ENCODE measurements at regions not wholly inside any gene's neighbourhood (a gene's known extent, or its start where the extent isn't known, plus 50 kb on each side); places are given as distances from the start of the nearest gene placed in this dataset.

GRCh38 chr4:41814565-41814964 is 66.0 kb upstream of the PHOX2B start:
- RAD21 ChIA-PET (ENCODE audit: low non-redundant PET in 1 of 2, low total read pairs in 2 of 2, uncharacterized antibody in 2 of 2, unreplicated experiment in 2 of 2) = no interaction called here
- POLR2A ChIA-PET = no interaction called here
- no peaks in the 10 kb centered on the region for H3K36me3 ChIP-seq (ENCODE audit: control insufficient read depth in 1 of 2, insufficient read depth in 2 of 2, low read length in 2 of 2)
- H3K27me3 ChIP-seq (ENCODE audit: insufficient read depth, low read length) = peaks cover 29% of the 10 kb centered on the region
- H3K9me3 ChIP-seq (ENCODE audit: control insufficient read depth in 1 of 2, insufficient read depth in 1 of 2, low read depth in 1 of 2, low read length in 2 of 2) = no peaks in the 10 kb centered on the region
- peak overlapping the region; percentile 47 for H3K4me2 ChIP-seq (ENCODE audit: low read length)
- H3K4me1 ChIP-seq (ENCODE audit: control insufficient read depth in 1 of 2, insufficient read depth in 2 of 2, low read length in 2 of 2) = no peaks in the 10 kb centered on the region
- peak; percentile 14 to 45 (median 38); a peak in 4 of 6 replicates for TF ChIP-seq CTCF (IDR thresholded peaks at IDR 0.05 in 2 of 3, conservative IDR thresholded peaks at IDR 0.05 in 1 of 3; ENCODE audit: borderline replicate concordance in 1 of 3, insufficient read depth in 1 of 3, low read depth in 2 of 3, low read length in 2 of 3)
- TF ChIP-seq RAD21 (IDR thresholded peaks at IDR 0.05; ENCODE audit: low read depth) = peak; percentile 32; the same call in 1 of the 2 replicates
- no peak for TF ChIP-seq FOSL1 (IDR thresholded peaks at IDR 0.05; ENCODE audit: low read depth)
- no TSS peak for BruUV-seq (replicated peaks)
- H3K79me2 ChIP-seq (ENCODE audit: insufficient read depth, low read length) = no peaks in the 10 kb centered on the region
- DNase-seq (ENCODE audit: low read depth, low spot score) (no peak), ATAC-seq (peak; percentile 78)
- H3K9me2 ChIP-seq (ENCODE audit: insufficient read depth) = no peaks in the 10 kb centered on the region
- CTCF ChIA-PET = no interaction called here
- no peak overlapping the region for H3K27ac ChIP-seq (ENCODE audit: low read depth, low read length)
- no peaks in the 10 kb centered on the region for H4K20me1 ChIP-seq (ENCODE audit: insufficient read depth)
- no peak overlapping the region for H3K9ac ChIP-seq (ENCODE audit: low read length)
- intact Hi-C loops (cut with micrococcal nuclease) = no loop called here
- no peak overlapping the region for H3K4me3 ChIP-seq (replicated peaks in 1 of 2; ENCODE audit: low read depth in 1 of 2, low read length in 2 of 2)
- peak overlapping the region; percentile 33 for H2AFZ ChIP-seq (ENCODE audit: low read depth, low read length, poor library complexity, severe bottlenecking)

DNA sequence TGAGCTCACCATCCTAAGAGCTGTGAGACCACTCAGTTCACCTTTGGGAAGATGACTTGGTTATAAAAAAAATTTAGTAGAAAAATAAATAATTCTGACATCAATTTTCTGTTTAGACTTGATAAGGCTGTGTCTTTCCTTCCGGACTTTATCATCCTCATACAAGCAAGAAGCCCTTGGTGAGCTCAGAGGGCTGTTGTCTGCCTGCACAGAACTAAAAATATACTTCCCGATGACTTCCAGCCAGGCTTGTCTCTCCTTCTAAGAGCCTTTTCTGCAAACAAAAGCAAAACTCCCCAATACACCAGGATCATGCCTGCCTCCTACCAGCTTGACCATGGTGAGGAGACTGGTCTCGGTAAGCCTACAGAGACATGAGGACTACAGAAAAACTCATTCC is 58.3 kb upstream of the PHOX2B start:
- no peak for TF ChIP-seq ELF1 (IDR thresholded peaks at IDR 0.05; ENCODE audit: borderline replicate concordance, low read depth)
- no TSS peak for BruUV-seq (replicated peaks)
- no peaks in the 10 kb centered on the region for H4K20me1 ChIP-seq (ENCODE audit: insufficient read depth)
- DNase-seq (ENCODE audit: low read depth, low spot score) (no peak), ATAC-seq (no peak)
- intact Hi-C loops (cut with micrococcal nuclease) = no loop called here
- RAD21 ChIA-PET (ENCODE audit: low non-redundant PET in 1 of 2, low total read pairs in 2 of 2, uncharacterized antibody in 2 of 2, unreplicated experiment in 2 of 2) = no interaction called here
- H3K36me3 ChIP-seq (ENCODE audit: control insufficient read depth in 1 of 2, insufficient read depth in 2 of 2, low read length in 2 of 2) = no peaks in the 10 kb centered on the region
- CTCF ChIA-PET = no interaction called here
- no peaks in the 10 kb centered on the region for H3K79me2 ChIP-seq (ENCODE audit: insufficient read depth, low read length)
- no peak overlapping the region for H3K4me2 ChIP-seq (ENCODE audit: low read length)
- no peaks in the 10 kb centered on the region for H3K4me1 ChIP-seq (ENCODE audit: control insufficient read depth in 1 of 2, insufficient read depth in 2 of 2, low read length in 2 of 2)
- H3K27ac ChIP-seq (ENCODE audit: low read depth, low read length) = no peak overlapping the region
- no peak overlapping the region for H3K4me3 ChIP-seq (replicated peaks in 1 of 2; ENCODE audit: low read depth in 1 of 2, low read length in 2 of 2)
- POLR2A ChIA-PET = no interaction called here
- no peaks in the 10 kb centered on the region for H3K9me3 ChIP-seq (ENCODE audit: control insufficient read depth in 1 of 2, insufficient read depth in 1 of 2, low read depth in 1 of 2, low read length in 2 of 2)
- no peak overlapping the region for H2AFZ ChIP-seq (ENCODE audit: low read depth, low read length, poor library complexity, severe bottlenecking)
- H3K27me3 ChIP-seq (ENCODE audit: insufficient read depth, low read length) = 0 out of 2 replicates have a peak, but pooled peaks cover 18% of the 10 kb centered on the region
- no peak overlapping the region for H3K9ac ChIP-seq (ENCODE audit: low read length)
- H3K9me2 ChIP-seq (ENCODE audit: insufficient read depth) = no peaks in the 10 kb centered on the region

All from HCT116 (cell line).